HEK293 (cell line): ENCODE measurements at regions not wholly inside any gene's neighbourhood (a gene's known extent, or its start where the extent isn't known, plus 50 kb on each side); places are given as distances from the start of the nearest gene placed in this dataset.
"Not testable (repeated sequence)": the region's sequence is repeated elsewhere in the genome, so short reads cannot be mapped to it uniquely, and the experiment has no call there.

Source experiments
- CTCF ChIA-PET: fragments of 350-600 bp; formaldehyde crosslinking; extraction: SDS; loops from one replicate; lab custom pipeline; 2021; ENCODE audit warnings: antibody characterized with exemption; lab: Yijun Ruan, JAX
- POLR2A ChIA-PET: fragments of 300-600 bp; formaldehyde crosslinking; extraction: SDS; loops from one replicate; lab custom pipeline; 2020; ENCODE audit warnings: antibody characterized with exemption, inconsistent platforms; lab: Yijun Ruan, JAX
- H3K27ac ChIP-seq: fragments of 200-500 bp; sonication (Bioruptor generic); 2 replicates; pipeline ENCODE4 v1.5.1; 2014; ENCODE audit warnings: low read depth, low read length, control low read depth, inconsistent platforms; ENCODE audit errors: extremely low read depth
- H3K36me3 ChIP-seq, 2 experiments: fragments of 200-500 bp in 1 of 2; sonication (Bioruptor generic) in 1 of 2; 1 replicate in 1 of 2; 2 replicates in 1 of 2; pipeline ENCODE4 v1.5.1; 2014 to 2017; ENCODE audit warnings: inconsistent platforms in 2 of 2, low read length in 2 of 2; ENCODE audit not compliant: control insufficient read depth in 2 of 2, insufficient read depth in 1 of 2
- H3K4me1 ChIP-seq: fragments of 200-500 bp; sonication (Bioruptor generic); 2 replicates; pipeline ENCODE4 v1.5.1; 2014; ENCODE audit warnings: mild to moderate bottlenecking, low read length, inconsistent platforms; ENCODE audit not compliant: control insufficient read depth, insufficient read depth
- H3K4me3 ChIP-seq: 2 replicates; pipeline ENCODE4 v1.5.1; 2011; ENCODE audit warnings: low read depth, mild to moderate bottlenecking, control low read depth, low read length, moderate library complexity
- H3K9me3 ChIP-seq: fragments of 200-500 bp; sonication (Bioruptor generic); 2 replicates; pipeline ENCODE4 v1.5.1; 2014; ENCODE audit warnings: low read depth, low read length, inconsistent platforms; ENCODE audit not compliant: control insufficient read depth, insufficient read depth
- FEZF1 ChIP-seq: fragments of 450-650 bp; formaldehyde crosslinking; IDR thresholded peaks from 2 replicates; pipeline ENCODE4 v1.5.1; 2016; ENCODE audit warnings: missing biosample characterization, missing genetic modification characterization
- HOXC10 ChIP-seq: sonication (generic); formaldehyde crosslinking; IDR thresholded peaks from 2 replicates; pipeline ENCODE4 v1.8.1; 2023; ENCODE audit warnings: mild to moderate bottlenecking, missing genetic modification reagents
- KLF1 ChIP-seq: fragments of 450-650 bp; formaldehyde crosslinking; IDR thresholded peaks from 2 replicates; pipeline ENCODE4 v1.5.1; 2016; ENCODE audit warnings: missing biosample characterization, missing genetic modification characterization
- MZF1 ChIP-seq: fragments of 450-650 bp; formaldehyde crosslinking; IDR thresholded peaks from 2 replicates; pipeline ENCODE4 v1.5.1; 2017; ENCODE audit warnings: missing biosample characterization, missing genetic modification characterization, borderline replicate concordance
- SCRT1 ChIP-seq: fragments of 450-650 bp; formaldehyde crosslinking; IDR thresholded peaks from 2 replicates; pipeline ENCODE4 v1.5.1; 2016; ENCODE audit warnings: missing biosample characterization, missing genetic modification characterization, borderline replicate concordance
- SETDB1 ChIP-seq: IDR thresholded peaks from one replicate; pipeline ENCODE4 v1.6.1; 2017; ENCODE audit warnings: mild to moderate bottlenecking, low read length, moderate library complexity, mixed read lengths; ENCODE audit not compliant: insufficient read length
- ZBTB17 ChIP-seq: fragments of 450-650 bp; formaldehyde crosslinking; IDR thresholded peaks from 2 replicates; pipeline ENCODE4 v1.5.1; 2016; ENCODE audit warnings: missing biosample characterization, missing genetic modification characterization
- ZBTB8A ChIP-seq: fragments of 450-650 bp; formaldehyde crosslinking; IDR thresholded peaks from 2 replicates; pipeline ENCODE4 v1.5.1; 2016; ENCODE audit warnings: missing biosample characterization, missing genetic modification characterization
- ZFP69B ChIP-seq: fragments of 450-650 bp; formaldehyde crosslinking; IDR thresholded peaks from 2 replicates; pipeline ENCODE4 v1.5.1; 2016; ENCODE audit warnings: missing biosample characterization, missing genetic modification characterization
- ZNF132 ChIP-seq: fragments of 450-650 bp; formaldehyde crosslinking; IDR thresholded peaks from 2 replicates; pipeline ENCODE4 v1.5.1; 2017; ENCODE audit warnings: missing biosample characterization, missing genetic modification characterization, borderline replicate concordance
- ZNF155 ChIP-seq: fragments of 450-650 bp; formaldehyde crosslinking; IDR thresholded peaks from 2 replicates; pipeline ENCODE4 v1.5.1; 2016; ENCODE audit warnings: missing biosample characterization, missing genetic modification characterization
- ZNF16 ChIP-seq: fragments of 450-650 bp; formaldehyde crosslinking; IDR thresholded peaks from 2 replicates; pipeline ENCODE4 v1.5.1; 2016; ENCODE audit warnings: low read depth, missing biosample characterization, missing genetic modification characterization
- ZNF24 ChIP-seq: fragments of 450-650 bp; formaldehyde crosslinking; IDR thresholded peaks from 2 replicates; pipeline ENCODE4 v1.5.1; 2016; ENCODE audit warnings: missing biosample characterization, missing genetic modification characterization
- ZNF366 ChIP-seq: fragments of 450-650 bp; formaldehyde crosslinking; conservative IDR thresholded peaks from 2 replicates; pipeline ENCODE4 v1.5.1; 2016; ENCODE audit warnings: missing biosample characterization, missing genetic modification characterization
- ZNF394 ChIP-seq: fragments of 450-650 bp; formaldehyde crosslinking; IDR thresholded peaks from 2 replicates; pipeline ENCODE4 v1.5.1; 2016; ENCODE audit warnings: missing biosample characterization, missing genetic modification characterization, mild to moderate bottlenecking, moderate library complexity, borderline replicate concordance
- ZNF416 ChIP-seq: fragments of 450-650 bp; formaldehyde crosslinking; IDR thresholded peaks from 2 replicates; pipeline ENCODE4 v1.5.1; 2016; ENCODE audit warnings: missing biosample characterization, missing genetic modification characterization
- ZNF426 ChIP-seq: fragments of 450-650 bp; formaldehyde crosslinking; IDR thresholded peaks from 2 replicates; pipeline ENCODE4 v1.5.1; 2017; ENCODE audit warnings: missing biosample characterization, missing genetic modification characterization, mild to moderate bottlenecking, inconsistent platforms, moderate library complexity
- ZNF560 ChIP-seq: fragments of 450-650 bp; formaldehyde crosslinking; IDR thresholded peaks from 2 replicates; pipeline ENCODE4 v1.5.1; 2017; ENCODE audit warnings: missing biosample characterization, missing genetic modification characterization, borderline replicate concordance
- ZNF626 ChIP-seq: fragments of 450-650 bp; sonication (Bioruptor Pico); formaldehyde crosslinking; IDR thresholded peaks from 2 replicates; pipeline ENCODE4 v1.5.1; 2018; ENCODE audit warnings: missing biosample characterization, missing genetic modification characterization, inconsistent platforms
- ZNF658 ChIP-seq: fragments of 450-650 bp; formaldehyde crosslinking; IDR thresholded peaks from 2 replicates; pipeline ENCODE4; 2016; ENCODE audit warnings: missing biosample characterization, missing genetic modification characterization
- ZNF660 ChIP-seq: fragments of 450-650 bp; IDR thresholded peaks from 2 replicates; pipeline ENCODE4 v1.5.1; 2018; ENCODE audit warnings: missing biosample characterization, mild to moderate bottlenecking, missing genetic modification characterization
- ZNF677 ChIP-seq: fragments of 450-650 bp; IDR thresholded peaks from 2 replicates; pipeline ENCODE4 v1.5.0; 2018; ENCODE audit warnings: missing biosample characterization, mild to moderate bottlenecking, missing genetic modification characterization, moderate library complexity
- ZNF76 ChIP-seq: fragments of 450-650 bp; formaldehyde crosslinking; IDR thresholded peaks from 2 replicates; pipeline ENCODE4; 2016; ENCODE audit warnings: low read depth, missing biosample characterization, missing genetic modification characterization, borderline replicate concordance
- ZNF791 ChIP-seq: fragments of 450-650 bp; formaldehyde crosslinking; IDR thresholded peaks from 2 replicates; pipeline ENCODE4 v1.5.1; 2016; ENCODE audit warnings: missing biosample characterization, missing genetic modification characterization
- TF ChIP-seq, protein P1 (sequence below): fragments of 450-650 bp; formaldehyde crosslinking; IDR thresholded peaks from 2 replicates; pipeline ENCODE4 v1.5.1; 2017; ENCODE audit warnings: missing biosample characterization, missing genetic modification characterization
- TF ChIP-seq, protein P2 (sequence below): fragments of 450-650 bp; formaldehyde crosslinking; IDR thresholded peaks from 2 replicates; pipeline ENCODE4 v1.5.1; 2016; ENCODE audit warnings: missing biosample characterization, missing genetic modification characterization

- POLR2A ChIA-PET: no interaction called here
- TF ChIP-seq ZFP69B (tag by site-specific recombination) (no peak), ZNF16 (no peak), ZNF76 (tag by site-specific recombination) (no peak), SETDB1 (no peak)
- TF ChIP-seq, protein P1, sequence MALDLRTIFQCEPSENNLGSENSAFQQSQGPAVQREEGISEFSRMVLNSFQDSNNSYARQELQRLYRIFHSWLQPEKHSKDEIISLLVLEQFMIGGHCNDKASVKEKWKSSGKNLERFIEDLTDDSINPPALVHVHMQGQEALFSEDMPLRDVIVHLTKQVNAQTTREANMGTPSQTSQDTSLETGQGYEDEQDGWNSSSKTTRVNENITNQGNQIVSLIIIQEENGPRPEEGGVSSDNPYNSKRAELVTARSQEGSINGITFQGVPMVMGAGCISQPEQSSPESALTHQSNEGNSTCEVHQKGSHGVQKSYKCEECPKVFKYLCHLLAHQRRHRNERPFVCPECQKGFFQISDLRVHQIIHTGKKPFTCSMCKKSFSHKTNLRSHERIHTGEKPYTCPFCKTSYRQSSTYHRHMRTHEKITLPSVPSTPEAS: no peak
- TF ChIP-seq, all 188 proteins: peak for 0
- Histone ChIP-seq H3K36me3 (no peaks in the 10 kb centered on the region), H3K4me3 (no peak overlapping the region), H3K27ac (no peak overlapping the region), H3K9me3 (no peaks in the 10 kb centered on the region), H3K4me1 (no peaks in the 10 kb centered on the region)
- CTCF ChIA-PET: interaction anchor here (0.6 kb wide), 1 partner anchor 127 kb away, joined by 3 read pairs; no protein-coding TSS in a partner anchor
Observed at GRCh38 chr5:117547192-117547591, 972.6 kb upstream of the SEMA6A start.

DNA sequence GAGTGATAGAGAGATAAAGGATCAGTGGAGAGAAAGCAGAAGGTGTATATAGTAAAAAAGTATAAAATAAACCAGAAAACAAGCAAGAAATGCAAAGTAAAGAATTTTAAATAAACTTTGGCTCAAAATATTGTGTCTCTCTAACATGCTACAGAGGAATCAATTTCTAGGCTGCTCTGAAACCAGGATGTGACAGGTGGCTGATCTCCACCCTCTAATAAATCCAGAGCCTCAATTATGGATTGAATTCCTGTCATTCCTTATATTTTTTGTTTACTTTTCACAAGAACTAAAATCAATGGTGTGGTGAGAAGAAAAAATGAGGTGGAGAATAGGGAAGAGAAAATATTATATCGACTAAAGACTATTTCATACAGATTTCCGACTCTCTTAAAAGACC is 965.1 kb upstream of the SEMA6A start:
- Histone ChIP-seq H3K4me1 (no peaks in the 10 kb centered on the region), H3K36me3 (no peaks in the 10 kb centered on the region), H3K4me3 (no peak overlapping the region)
- CTCF ChIA-PET: no interaction called here
- TF ChIP-seq, protein P2, sequence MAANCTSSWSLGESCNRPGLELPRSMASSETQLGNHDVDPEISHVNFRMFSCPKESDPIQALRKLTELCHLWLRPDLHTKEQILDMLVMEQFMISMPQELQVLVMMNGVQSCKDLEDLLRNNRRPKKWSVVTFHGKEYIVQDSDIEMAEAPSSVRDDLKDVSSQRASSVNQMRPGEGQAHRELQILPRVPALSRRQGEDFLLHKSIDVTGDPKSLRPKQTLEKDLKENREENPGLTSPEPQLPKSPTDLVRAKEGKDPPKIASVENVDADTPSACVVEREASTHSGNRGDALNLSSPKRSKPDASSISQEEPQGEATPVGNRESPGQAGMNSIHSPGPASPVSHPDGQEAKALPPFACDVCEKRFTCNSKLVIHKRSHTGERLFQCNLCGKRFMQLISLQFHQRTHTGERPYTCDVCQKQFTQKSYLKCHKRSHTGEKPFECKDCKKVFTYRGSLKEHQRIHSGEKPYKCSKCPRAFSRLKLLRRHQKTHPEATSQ (tag by site-specific recombination): no peak
- TF ChIP-seq ZNF626 (tag by site-specific recombination) (no peak), ZNF677 (tag by site-specific recombination) (no peak), ZNF416 (tag by site-specific recombination) (no peak), FEZF1 (tag by site-specific recombination) (no peak), ZNF366 (no peak), ZNF658 (no peak)
- TF ChIP-seq, all 188 proteins: peak for 0
- POLR2A ChIA-PET: no interaction called here
- no peaks in the 10 kb centered on the region for H3K9me3 ChIP-seq
- H3K27ac ChIP-seq: no peak overlapping the region

- TF ChIP-seq ZNF560 (no peak), KLF1 (tag by site-specific recombination) (no peak), ZNF155 (tag by site-specific recombination) (no peak), ZNF660 (tag by site-specific recombination) (no peak), ZNF791 (tag by site-specific recombination) (no peak), ZNF416 (tag by site-specific recombination) (no peak), ZNF132 (no peak), ZNF24 (tag by site-specific recombination) (no peak), HOXC10 (CRISPR knock-in tag) (no peak), SCRT1 (tag by site-specific recombination) (no peak), ZNF394 (no peak), ZNF366 (no peak), MZF1 (tag by site-specific recombination) (no peak), ZNF426 (no peak), ZBTB8A (tag by site-specific recombination) (no peak), ZBTB17 (tag by site-specific recombination) (no peak)
- no peak overlapping the region for H3K27ac ChIP-seq
- no peaks in the 10 kb centered on the region for H3K4me1 ChIP-seq
- H3K4me3 ChIP-seq: no peak overlapping the region
- CTCF ChIA-PET: no interaction called here
- H3K9me3 ChIP-seq: no peaks in the 10 kb centered on the region
- H3K36me3 ChIP-seq: no peaks in the 10 kb centered on the region
- POLR2A ChIA-PET: no interaction called here
Observed at GRCh38 chr5:117533792-117534191, 959.2 kb upstream of the SEMA6A start.

DNA sequence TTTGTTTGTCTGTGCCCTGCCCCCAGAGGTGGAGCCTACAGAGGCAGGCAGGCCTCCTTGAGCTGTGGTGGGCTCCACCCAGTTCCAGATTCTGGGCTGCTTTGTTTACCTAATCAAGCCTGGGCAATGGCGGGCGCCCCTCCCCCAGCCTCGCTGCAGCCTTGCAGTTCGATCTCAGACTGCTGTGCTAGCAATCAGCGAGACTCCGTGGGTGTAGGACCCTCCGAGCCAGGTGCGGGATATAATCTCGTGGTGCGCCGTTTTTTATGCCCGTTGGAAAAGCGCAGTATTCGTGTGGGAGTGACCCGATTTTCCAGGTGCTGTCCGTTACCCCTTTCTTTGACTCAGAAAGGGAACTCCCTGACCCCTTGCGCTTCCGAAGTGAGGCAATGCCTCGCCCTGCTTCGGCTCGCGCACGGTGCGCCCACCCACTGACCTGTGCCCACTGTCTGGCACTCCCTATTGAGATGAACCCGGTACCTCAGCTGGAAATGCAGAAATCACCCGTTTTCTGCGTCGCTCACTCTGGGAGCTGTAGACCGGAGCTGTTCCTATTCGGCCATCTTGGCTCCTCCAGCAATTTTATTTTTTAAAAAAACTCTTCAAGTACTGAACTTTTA is 958.5 kb upstream of the SEMA6A start:
- CTCF ChIA-PET, H3K9me3 ChIP-seq, H3K4me1 ChIP-seq, H3K27ac ChIP-seq, POLR2A ChIA-PET, H3K4me3 ChIP-seq, H3K36me3 ChIP-seq: not testable (repeated sequence)
